RWPE1 (cell line): ENCODE measurements at regions not wholly inside any gene's neighbourhood (a gene's known extent, or its start where the extent isn't known, plus 50 kb on each side); places are given as distances from the start of the nearest gene placed in this dataset.

Source experiments
- CTCF ChIA-PET: fragments of 350-600 bp; sonication (Branson Sonifier 250); formaldehyde crosslinking; extraction: SDS; loops from one replicate; lab custom pipeline; 2021; lab: Yijun Ruan, JAX
- POLR2A ChIA-PET: fragments of 400-600 bp; formaldehyde crosslinking; extraction: SDS; loops from one replicate; lab custom pipeline; 2020; ENCODE audit warnings: antibody characterized with exemption; ENCODE audit not compliant: low non-redundant PET; lab: Yijun Ruan, JAX
- DNase-seq: peaks from one replicate; pipeline ENCODE4 v3.0.0; 2012; ENCODE audit warnings: low spot score
- H3K27ac ChIP-seq: fragments of 450-650 bp; 2 replicates; pipeline ENCODE4 v1.5.1; 2017
- CTCF ChIP-seq: fragments of 450-650 bp; conservative IDR thresholded peaks from 2 replicates; pipeline ENCODE4 v1.5.1; 2017; ENCODE audit warnings: low read depth, mild to moderate bottlenecking

- CTCF ChIA-PET: interaction anchor here (0.6 kb wide), 1 partner anchor 417 kb away, joined by 5 read pairs; no protein-coding TSS in a partner anchor
- DNase-seq: no peak
- TF ChIP-seq CTCF: no peak
- H3K27ac ChIP-seq: no peak overlapping the region
- POLR2A ChIA-PET: no interaction called here
These were observed 75.0 kb upstream of the GATA6 start for GRCh38 chr18:22094358-22094734.

- H3K27ac ChIP-seq: no peak overlapping the region
- ChIA-PET POLR2A (no interaction called here), CTCF (interaction anchor here (0.6 kb wide), 2 partner anchors 120 to 605 kb away, joined by 3 to 4 read pairs; no protein-coding TSS in a partner anchor)
- no peak for DNase-seq
- no peak for TF ChIP-seq CTCF
These were observed 70.8 kb upstream of the GATA6 start for GRCh38 chr18:22098563-22098989.

DNA sequence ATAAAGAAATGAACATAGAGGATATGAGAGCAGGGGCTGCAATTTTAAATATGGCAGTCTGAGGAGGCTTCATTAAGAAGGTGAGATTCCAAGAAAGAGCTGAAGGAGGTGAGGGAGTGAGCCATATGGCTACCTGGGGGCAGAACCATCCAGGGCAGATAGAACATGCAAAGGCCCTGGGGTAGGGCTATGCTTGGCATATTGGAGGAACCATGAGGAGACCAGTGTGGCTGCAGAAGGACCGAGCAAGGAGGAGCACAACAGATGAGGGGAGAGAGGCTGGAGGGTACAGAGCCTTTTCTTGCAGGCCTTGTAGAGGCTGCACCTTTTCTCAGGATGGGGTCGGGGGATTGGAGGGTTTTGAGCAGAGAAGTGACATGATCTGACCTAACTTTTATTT, 69.5 kb upstream of the GATA6 start:
- no peak overlapping the region for H3K27ac ChIP-seq
- no peak for DNase-seq
- no peak for TF ChIP-seq CTCF
- POLR2A ChIA-PET: no interaction called here
- CTCF ChIA-PET: interaction anchor here (0.6 kb wide), 1 partner anchor 381 kb away, joined by 4 read pairs; no protein-coding TSS in a partner anchor

- DNase-seq: no peak
- ChIA-PET CTCF (interaction anchor here (0.6 kb wide), 1 partner anchor 31 kb away, joined by 3 read pairs; no protein-coding TSS in a partner anchor), POLR2A (no interaction called here)
- TF ChIP-seq CTCF: no peak
- no peak overlapping the region for H3K27ac ChIP-seq
These were observed 67.7 kb upstream of the GATA6 start for GRCh38 chr18:22101731-22102130.

GRCh38 chr18:22102953-22103646, 66.3 kb upstream of the GATA6 start:
- TF ChIP-seq CTCF: no peak
- no peak overlapping the region for H3K27ac ChIP-seq
- ChIA-PET POLR2A (no interaction called here), CTCF (interaction anchor here (1.0 kb wide), 1 partner anchor 147 kb away, joined by 3 read pairs; no protein-coding TSS in a partner anchor)
- no peak for DNase-seq

GRCh38 chr18:22103647-22104031, 65.8 kb upstream of the GATA6 start:
- POLR2A ChIA-PET: no interaction called here
- DNase-seq: no peak
- CTCF ChIA-PET: interaction anchor here (0.6 kb wide), 1 partner anchor 81 kb away, joined by 3 read pairs; no protein-coding TSS in a partner anchor
- H3K27ac ChIP-seq: no peak overlapping the region
- TF ChIP-seq CTCF: no peak
